Ectodermal cell (in vitro differentiated cells): ENCODE measurements at regions not wholly inside any gene's neighbourhood (a gene's known extent, or its start where the extent isn't known, plus 50 kb on each side); places are given as distances from the start of the nearest gene placed in this dataset.

Experiments used
- H3K27ac ChIP-seq: 2 replicates; pipeline ENCODE4 v1.7.0; 2013; ENCODE audit warnings: mild to moderate bottlenecking, low read depth, low read length; ENCODE audit not compliant: insufficient read depth, poor library complexity, severe bottlenecking
- H3K27me3 ChIP-seq: 2 replicates; pipeline ENCODE4 v1.7.0; 2013; ENCODE audit warnings: mild to moderate bottlenecking, low read length; ENCODE audit not compliant: insufficient read depth, control insufficient read depth, poor library complexity, severe bottlenecking
- H3K36me3 ChIP-seq: one replicate; pipeline ENCODE4 v1.7.0; 2013; ENCODE audit warnings: low read length; ENCODE audit not compliant: control insufficient read depth, insufficient read depth
- H3K4me1 ChIP-seq: one replicate; pipeline ENCODE4 v1.7.0; 2013; ENCODE audit warnings: low read length; ENCODE audit not compliant: control insufficient read depth, insufficient read depth
- H3K4me3 ChIP-seq: 2 replicates; pipeline ENCODE4 v1.7.0; 2013; ENCODE audit warnings: low read depth, low read length, control low read depth; ENCODE audit not compliant: insufficient read depth
- H3K9me3 ChIP-seq: 2 replicates; pipeline ENCODE4 v1.7.0; 2013; ENCODE audit warnings: mild to moderate bottlenecking, low read length, moderate library complexity; ENCODE audit not compliant: control insufficient read depth
- WGBS, 2 experiments: methylation state at CpG; one replicate each; pipeline ENCODE4 v1.1.7; 2013; ENCODE audit warnings: missing lambda C conversion rate in 2 of 2; 5-methylcytosine and 5-hydroxymethylcytosine counted together

GRCh38 chr7:54810401-54810800, 51.4 kb upstream of the SEC61G start:
- no peaks in the 10 kb centered on the region for H3K27me3 ChIP-seq
- WGBS, 2 experiments: 92 to 100% methylated on average over 1 of the region's 1 CpG

DNA sequence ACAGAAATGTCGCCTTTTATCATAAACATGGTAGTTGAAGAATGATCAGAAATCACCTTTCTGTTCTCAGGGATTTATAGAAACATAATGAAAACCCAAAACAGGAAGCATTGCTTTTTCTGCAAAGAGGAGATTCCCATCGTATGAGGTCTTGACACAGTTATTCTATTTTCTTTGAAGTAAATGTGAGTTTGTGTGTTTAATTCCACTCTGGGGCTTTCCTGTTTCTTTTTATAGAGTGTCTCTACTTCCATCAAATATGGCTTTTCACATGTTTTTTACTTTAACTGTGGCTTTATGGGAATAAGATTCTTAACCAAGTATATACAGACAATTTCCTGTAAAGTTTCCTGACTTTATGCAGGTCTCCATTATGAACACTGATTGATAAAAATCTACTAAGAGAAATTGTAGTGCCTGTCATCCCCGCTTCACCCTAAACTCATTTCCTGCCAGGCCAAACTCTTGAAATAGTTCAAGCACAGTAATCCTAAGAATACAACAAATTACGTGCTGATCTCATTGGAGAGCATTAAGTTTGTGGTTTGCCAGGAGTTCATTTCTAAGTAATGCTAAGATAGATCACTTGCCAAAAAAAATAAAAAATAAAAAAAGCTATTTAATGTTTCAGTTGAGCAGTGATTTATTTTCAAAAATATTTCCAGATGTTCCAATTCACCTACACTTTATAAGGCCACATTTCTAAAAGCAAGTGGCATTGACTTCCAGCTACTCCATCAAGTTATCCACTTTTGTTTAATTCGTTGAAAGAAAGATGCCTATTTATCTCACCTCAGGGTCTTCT, 52.2 kb upstream of the SEC61G start:
- Histone ChIP-seq H3K27me3 (no peaks in the 10 kb centered on the region), H3K27ac (no peak overlapping the region), H3K4me1 (no peaks in the 10 kb centered on the region), H3K4me3 (no peak overlapping the region), H3K36me3 (no peaks in the 10 kb centered on the region), H3K9me3 (no peaks in the 10 kb centered on the region)
- 92 to 99% methylated on average over 3 to 5 of the region's 5 CpGs for WGBS, 2 experiments

More at GRCh38 chr7:54810401-54810800, 51.4 kb upstream of the SEC61G start:
- Histone ChIP-seq H3K4me3 (no peak overlapping the region), H3K9me3 (no peaks in the 10 kb centered on the region), H3K36me3 (no peaks in the 10 kb centered on the region), H3K27ac (no peak overlapping the region), H3K4me1 (no peaks in the 10 kb centered on the region)

DNA sequence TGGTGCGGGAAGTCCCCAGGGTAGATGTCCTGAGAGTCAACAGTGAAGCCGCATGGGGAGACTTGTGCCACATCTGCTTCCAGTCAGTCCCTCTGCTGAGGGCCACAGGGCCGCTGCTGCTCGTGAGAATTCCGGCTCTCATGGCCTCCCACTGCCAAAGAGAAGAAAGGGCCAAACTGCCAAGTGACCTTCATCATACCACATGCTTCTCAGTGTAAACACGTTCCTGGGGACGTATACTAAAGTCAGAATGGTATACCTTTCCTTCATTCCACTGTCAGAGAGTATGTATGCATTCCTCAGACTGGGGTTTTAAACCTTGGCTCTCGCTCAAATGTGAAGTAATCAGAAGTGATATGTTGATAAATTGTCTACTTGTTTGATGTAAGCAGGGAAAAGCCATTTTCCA, 52.8 kb upstream of the SEC61G start:
- Histone ChIP-seq H3K4me3 (no peak overlapping the region), H3K27ac (no peak overlapping the region), H3K9me3 (no peaks in the 10 kb centered on the region), H3K27me3 (no peaks in the 10 kb centered on the region), H3K4me1 (no peaks in the 10 kb centered on the region), H3K36me3 (no peaks in the 10 kb centered on the region)
- 89 to 90% methylated on average over 8 of the region's 8 CpGs for WGBS, 2 experiments

GRCh38 chr7:54812756-54813322, 53.8 kb upstream of the SEC61G start:
- WGBS, 2 experiments: 94 to 95% methylated on average over 4 of the region's 4 CpGs
- no peak overlapping the region for H3K4me3 ChIP-seq
- no peaks in the 10 kb centered on the region for H3K4me1 ChIP-seq
- H3K36me3 ChIP-seq: no peaks in the 10 kb centered on the region
- H3K9me3 ChIP-seq: no peaks in the 10 kb centered on the region
- H3K27ac ChIP-seq: no peak overlapping the region
- H3K27me3 ChIP-seq: no peaks in the 10 kb centered on the region

DNA sequence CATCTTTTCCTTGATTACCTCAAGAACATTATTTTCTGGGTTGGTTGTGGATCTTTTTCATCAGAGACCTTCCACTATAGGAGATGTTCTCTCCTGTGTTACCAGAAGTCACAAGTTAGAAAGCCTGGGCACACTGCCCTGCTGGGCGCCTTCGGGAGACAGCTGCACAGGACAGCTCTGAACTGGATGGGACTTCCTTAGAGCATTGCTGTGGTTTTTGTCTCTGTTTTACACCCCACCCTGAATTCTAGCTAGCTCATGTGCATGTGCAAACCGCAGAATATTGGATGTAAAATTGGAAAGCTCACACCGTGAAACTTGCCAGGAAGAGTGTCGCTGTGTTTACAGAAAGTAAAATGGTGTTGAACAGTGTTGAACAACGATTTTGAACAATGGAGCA, 54.4 kb upstream of the SEC61G start:
- Histone ChIP-seq H3K27ac (no peak overlapping the region), H3K36me3 (no peaks in the 10 kb centered on the region), H3K9me3 (no peaks in the 10 kb centered on the region), H3K4me1 (no peaks in the 10 kb centered on the region), H3K27me3 (no peaks in the 10 kb centered on the region), H3K4me3 (no peak overlapping the region)
- 95 to 97% methylated on average over 6 of the region's 6 CpGs for WGBS, 2 experiments

DNA sequence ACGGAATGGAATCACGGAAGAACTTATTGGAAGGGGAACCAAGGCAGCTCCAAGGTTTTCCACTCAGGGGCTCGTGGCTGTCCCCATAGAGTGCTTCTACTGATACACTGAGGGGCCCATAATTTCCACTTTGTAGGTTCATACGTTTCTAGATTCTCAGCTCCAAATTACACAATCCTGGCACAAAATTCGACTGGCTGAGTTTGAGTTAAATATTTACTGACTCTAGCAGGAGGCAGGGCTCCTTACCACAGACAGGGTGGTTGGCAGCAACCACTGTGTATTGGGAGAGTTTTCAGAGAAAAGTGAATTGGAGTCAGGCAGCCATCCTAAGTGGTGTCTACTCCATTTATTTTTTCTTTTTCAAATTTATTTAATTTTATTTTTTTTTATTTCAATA, 55.4 kb upstream of the SEC61G start:
- Histone ChIP-seq H3K4me3 (no peak overlapping the region), H3K4me1 (no peaks in the 10 kb centered on the region), H3K27me3 (no peaks in the 10 kb centered on the region), H3K27ac (no peak overlapping the region), H3K9me3 (no peaks in the 10 kb centered on the region), H3K36me3 (no peaks in the 10 kb centered on the region)
- 91 to 93% methylated on average over 5 of the region's 5 CpGs for WGBS, 2 experiments

DNA sequence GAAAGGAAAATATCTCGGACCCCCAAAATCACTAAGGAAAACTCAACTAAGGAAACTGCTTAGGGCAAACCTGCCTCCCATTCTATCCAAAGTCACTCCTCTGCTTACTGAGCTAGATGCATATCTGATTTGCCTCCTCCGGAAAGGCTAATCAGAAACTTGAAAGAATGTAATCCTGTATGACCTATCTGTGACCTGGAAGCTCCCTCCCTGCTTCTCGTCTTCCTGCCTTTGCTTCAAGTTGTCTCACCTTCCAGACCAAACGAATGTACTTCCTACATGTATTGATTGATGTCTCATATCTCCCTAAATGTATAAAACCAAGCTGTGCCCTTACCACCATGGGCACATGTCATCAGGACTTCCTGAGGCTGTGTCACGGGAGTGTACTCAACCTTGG, 58.1 kb upstream of the SEC61G start:
- no peaks in the 10 kb centered on the region for H3K4me1 ChIP-seq
- H3K9me3 ChIP-seq: no peaks in the 10 kb centered on the region
- no peaks in the 10 kb centered on the region for H3K36me3 ChIP-seq
- no peaks in the 10 kb centered on the region for H3K27me3 ChIP-seq
- WGBS, 2 experiments: 85 to 88% methylated on average over 5 of the region's 5 CpGs
- H3K27ac ChIP-seq: no peak overlapping the region
- no peak overlapping the region for H3K4me3 ChIP-seq

GRCh38 chr7:54823776-54824175, 64.8 kb upstream of the SEC61G start:
- 84 to 86% methylated on average over 5 of the region's 5 CpGs for WGBS, 2 experiments
- no peaks in the 10 kb centered on the region for H3K9me3 ChIP-seq

GRCh38 chr7:54824655-54825054, 65.6 kb upstream of the SEC61G start:
- Histone ChIP-seq H3K36me3 (no peaks in the 10 kb centered on the region), H3K4me1 (no peaks in the 10 kb centered on the region), H3K27me3 (no peaks in the 10 kb centered on the region), H3K27ac (no peak overlapping the region), H3K4me3 (no peak overlapping the region), H3K9me3 (no peaks in the 10 kb centered on the region)
- WGBS, 2 experiments: 90 to 95% methylated on average over 1 of the region's 1 CpG

More at GRCh38 chr7:54823776-54824175, 64.8 kb upstream of the SEC61G start:
- no peak overlapping the region for H3K4me3 ChIP-seq
- no peaks in the 10 kb centered on the region for H3K4me1 ChIP-seq
- H3K27me3 ChIP-seq: no peaks in the 10 kb centered on the region
- no peaks in the 10 kb centered on the region for H3K36me3 ChIP-seq
- no peak overlapping the region for H3K27ac ChIP-seq

DNA sequence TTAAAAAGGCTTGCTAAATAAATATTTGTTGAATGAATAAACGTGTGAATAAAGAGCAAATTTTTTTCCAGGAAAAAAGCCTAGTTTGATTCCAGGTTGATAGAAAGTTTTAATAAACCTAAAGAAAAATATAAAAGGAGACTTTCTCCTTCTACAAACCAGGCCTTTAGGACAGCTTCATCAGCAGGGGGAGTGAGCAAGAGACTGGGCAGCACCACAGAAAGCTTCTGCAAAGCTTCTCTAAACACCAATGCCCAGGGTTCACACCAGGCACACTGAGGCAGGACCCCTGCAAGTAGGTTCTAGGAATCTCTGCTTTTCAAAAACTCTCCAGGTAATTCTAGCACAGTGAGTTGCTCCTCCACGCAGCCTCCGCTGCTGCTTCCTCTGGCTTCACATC, 66.4 kb upstream of the SEC61G start:
- Histone ChIP-seq H3K9me3 (no peaks in the 10 kb centered on the region), H3K36me3 (no peaks in the 10 kb centered on the region), H3K27me3 (no peaks in the 10 kb centered on the region), H3K27ac (no peak overlapping the region), H3K4me1 (no peaks in the 10 kb centered on the region), H3K4me3 (no peak overlapping the region)
- 83 to 90% methylated on average over 3 of the region's 3 CpGs for WGBS, 2 experiments
